GM18870 (cell line): ENCODE measurements at regions not wholly inside any gene's neighbourhood (a gene's known extent, or its start where the extent isn't known, plus 50 kb on each side); places are given as distances from the start of the nearest gene placed in this dataset.

ENCODE experiments used
- ATAC-seq: cut with Tn5 transposase; IDR thresholded peaks from one replicate; pipeline ENCODE4 v1.9.1; 2021; ENCODE audit warnings: moderate library complexity; ENCODE audit not compliant: unreplicated experiment

DNA sequence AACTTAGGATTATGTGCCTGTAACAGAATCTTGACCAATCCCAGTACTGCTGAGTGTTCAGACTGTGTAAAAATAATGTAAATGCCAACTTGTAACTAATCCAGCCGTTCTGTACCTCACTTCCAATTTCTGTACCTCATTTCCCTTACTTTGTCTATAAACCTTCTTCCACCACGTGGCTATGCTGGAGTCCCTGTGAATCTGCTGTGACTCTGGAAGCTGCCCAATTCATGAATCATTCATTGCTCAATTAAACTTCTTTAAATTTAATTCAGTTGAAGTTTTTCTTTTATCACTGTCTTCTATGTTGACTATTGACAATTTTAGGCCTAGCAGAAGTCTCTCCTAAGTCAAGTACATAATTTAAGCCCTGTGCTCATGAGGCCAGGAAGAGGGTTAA is 215.3 kb upstream of the RHOBTB1 start:
- ATAC-seq: no peak

DNA sequence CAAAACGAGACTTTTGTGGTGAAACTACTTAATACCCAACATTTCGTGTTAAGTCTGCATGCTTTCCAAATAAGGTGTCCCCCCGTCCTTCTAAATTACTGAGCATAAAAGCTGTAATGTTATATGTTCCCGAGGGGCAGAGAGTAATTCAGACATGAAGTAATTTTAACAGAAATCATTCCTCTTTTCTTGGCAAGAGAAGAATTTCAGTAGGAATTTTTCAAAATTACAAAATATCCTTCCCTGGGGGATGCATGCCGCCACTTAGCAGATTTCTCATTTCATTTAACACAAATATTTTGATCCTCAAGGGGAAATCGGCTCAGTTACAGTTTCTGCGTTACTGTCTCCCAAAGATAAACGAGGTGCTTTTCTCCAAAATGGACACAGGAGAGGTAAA is 213.2 kb upstream of the RHOBTB1 start:
- ATAC-seq: no peak

DNA sequence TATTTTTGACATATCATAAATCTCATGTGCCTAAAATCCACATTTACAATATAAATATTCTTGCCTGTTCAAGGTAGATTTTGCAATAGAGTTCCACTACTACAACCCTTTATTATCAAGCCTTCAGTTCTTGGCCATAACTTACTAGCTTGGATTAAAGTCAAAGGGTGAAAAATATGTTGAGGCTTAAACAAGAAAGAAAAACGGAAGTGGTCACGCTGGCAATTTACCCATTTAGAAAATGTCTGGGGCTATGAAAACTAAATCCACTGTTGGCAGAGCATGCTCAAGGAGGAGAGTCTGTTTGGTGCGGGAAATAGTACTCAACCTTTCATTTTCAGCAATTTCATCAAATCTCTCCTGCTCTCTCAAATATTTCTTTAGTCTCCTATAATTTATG is 209.8 kb upstream of the RHOBTB1 start:
- ATAC-seq: no peak

DNA sequence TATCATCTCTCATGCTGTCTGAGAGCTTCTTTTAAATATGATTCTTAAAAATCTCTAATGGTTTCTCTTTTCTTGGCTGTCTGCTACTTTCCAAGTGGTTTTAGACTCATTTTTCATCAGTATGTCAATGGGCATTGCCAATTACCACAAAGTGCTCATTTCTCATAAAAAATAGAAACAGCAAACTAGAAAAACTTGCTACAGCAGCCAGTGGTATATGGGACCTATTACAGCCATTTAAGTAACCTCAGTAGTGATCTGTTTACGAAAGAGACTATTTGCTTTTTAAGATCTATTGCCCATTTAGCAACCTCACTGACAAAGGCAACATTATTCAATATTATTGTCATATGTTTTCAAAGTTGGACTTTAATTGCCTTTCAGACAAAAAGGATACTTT is 207.1 kb upstream of the RHOBTB1 start:
- no peak for ATAC-seq

DNA sequence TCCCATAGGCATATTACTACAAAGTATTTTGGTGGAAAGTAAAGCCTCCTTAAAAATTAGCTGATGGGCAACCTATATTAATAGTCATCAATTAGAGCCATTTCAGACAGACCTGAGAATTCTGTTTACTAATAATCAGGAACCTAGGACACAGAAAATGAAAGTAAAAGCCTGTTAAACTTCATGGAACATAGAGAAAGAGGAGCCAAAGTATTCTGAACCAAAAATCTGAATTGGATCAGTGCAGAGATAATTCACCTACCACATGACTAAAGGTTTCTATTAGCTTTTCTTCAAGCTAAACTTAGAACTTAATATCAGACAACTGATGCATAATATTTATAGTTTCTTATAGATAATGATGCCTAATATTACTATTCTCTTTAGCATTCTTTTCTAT is 204.5 kb upstream of the RHOBTB1 start:
- ATAC-seq: no peak

DNA sequence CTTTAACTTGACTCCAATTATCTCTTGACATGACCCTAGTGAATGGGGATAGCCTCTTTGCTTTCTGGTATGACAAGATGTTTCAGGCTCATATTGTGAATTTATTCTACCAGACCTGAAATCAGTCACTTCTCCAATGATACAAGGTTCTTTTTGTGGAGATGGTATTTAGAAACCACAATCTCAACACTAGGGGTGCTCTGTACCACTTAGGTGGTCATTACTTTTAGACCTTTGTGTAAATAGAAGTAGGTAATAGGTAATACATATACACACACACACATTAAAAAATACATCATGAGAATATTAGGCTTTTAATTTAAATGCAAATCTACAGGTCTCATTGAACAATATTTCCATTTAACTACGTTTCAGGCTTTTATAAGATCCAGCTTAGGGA is 199.0 kb upstream of the RHOBTB1 start:
- ATAC-seq: no peak

DNA sequence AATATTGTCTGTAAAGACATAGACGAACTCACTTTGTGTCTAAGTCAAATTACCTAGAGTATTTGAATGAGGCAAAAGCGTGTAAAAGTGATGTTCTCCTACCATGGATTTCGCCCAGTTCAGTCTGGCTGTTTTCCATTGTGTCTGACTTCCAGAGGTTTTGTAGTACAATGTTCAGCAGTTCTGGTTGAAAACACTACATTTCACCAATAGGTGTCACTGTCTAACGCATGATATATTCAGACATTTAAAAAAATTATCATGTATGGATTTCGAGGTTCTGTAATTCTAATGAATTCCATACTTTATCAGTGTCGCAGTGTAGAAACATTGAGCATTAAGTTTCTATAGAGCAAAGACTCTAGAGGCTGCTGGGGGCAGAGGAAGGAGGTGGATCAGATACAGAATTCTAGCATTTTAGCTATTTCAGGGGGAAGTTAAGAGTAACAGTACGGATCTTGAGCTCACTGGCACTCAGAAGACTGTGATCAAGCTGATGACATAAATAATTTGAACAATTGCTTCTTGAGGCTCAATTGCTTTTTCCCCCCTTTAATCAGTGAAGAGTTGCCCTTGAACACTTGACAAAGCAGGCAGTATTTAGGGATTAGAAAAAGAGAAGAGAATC is 196.9 kb upstream of the RHOBTB1 start:
- no peak for ATAC-seq

DNA sequence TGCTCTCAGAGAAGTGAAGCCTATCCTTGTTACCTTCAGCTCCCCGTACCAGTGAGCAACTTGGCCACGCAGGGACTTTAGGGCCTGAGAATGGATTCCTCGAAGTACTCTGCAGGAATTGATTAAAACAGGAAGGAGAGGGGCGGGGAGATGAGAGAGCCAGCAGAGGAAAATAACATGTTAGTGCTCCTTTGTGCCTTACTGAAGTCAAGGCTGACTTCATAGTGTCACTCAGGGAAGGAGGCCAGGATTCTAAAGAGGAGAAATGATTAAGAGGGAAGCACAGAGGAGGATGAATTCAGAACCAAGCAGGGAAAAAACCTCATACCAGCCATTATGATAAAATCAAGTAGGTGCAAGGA is 195.6 kb upstream of the RHOBTB1 start:
- ATAC-seq: no peak

DNA sequence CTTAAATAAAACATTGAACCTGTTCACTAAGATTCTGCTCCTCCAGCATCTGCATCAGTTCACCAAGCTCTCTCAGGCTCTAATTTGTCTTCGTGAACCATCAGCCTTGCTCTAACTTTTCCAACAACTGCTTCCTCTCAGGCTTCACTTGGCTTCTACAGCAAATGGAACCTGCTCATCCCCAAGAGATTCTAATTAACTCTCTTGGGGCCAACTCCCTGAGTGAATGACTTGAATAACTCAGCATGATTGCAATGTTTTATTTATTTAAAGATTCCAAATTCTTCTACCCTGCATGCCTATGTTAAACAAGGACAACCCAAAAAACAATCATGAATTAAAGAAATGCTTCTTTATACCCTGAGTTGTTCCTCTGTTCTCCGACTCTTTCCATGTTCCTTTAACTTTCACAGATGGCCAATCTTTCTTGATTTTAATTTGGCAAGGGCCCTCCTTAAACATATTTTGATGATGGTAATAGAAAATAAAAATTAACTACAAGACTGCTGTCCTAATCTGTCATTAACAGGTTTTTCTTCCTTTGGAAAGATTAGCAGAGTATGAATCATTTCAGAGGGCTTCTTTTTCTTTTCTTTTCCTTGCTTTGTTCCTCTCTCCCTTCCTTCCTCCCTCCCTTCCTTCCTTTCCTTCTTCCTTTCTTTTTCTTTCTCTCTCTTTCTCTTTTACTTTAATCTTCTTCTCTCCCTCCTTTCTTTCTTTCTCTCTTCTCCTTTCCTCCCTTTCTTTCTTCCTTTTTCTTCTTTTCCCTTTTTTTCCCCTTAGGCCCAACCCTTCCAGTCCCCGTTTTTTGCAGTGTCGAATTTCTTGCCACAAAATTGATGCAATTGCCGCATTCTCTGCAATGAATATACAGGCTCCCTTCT is 195.0 kb upstream of the RHOBTB1 start:
- no peak for ATAC-seq

DNA sequence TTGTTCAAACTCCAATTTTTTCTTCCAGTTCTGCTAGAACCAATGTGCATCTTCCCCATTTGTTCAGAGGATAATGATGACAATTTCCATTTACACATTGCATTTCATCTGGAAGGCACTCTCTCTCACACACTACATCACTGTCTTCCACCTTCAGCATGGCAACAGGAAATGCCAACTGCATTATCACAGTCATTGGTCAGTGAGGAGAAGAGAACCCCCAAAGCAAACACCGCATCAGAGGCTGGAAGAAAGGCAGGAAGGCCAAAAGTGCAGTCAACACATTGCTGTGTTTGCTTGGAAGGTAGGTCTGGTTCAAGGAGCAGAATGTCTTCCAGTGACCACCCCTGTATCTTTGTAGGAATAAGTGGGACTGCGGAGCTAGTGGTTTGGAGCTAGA is 192.2 kb upstream of the RHOBTB1 start:
- no peak for ATAC-seq

DNA sequence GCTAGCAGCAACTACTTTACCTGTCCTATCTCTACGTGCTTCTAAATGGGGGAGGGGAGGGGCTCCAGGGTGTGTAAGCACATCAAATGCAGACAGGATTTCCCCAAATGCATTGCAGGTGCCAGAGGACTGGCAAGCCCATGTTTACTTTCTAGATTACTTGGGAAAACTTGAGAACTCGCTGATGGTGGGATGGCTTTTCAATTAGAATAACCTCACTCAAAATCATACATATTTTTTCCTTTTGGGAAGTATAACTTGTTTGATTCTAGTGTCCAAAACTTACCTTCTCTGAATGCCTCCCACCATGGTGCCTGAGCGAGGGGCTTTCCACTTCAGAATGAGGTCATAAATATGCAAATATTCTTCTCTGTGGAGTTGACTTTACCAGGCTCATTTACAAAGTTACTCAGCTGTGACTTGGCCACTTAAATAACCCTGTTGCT is 191.3 kb upstream of the RHOBTB1 start:
- ATAC-seq: peak; percentile 95

DNA sequence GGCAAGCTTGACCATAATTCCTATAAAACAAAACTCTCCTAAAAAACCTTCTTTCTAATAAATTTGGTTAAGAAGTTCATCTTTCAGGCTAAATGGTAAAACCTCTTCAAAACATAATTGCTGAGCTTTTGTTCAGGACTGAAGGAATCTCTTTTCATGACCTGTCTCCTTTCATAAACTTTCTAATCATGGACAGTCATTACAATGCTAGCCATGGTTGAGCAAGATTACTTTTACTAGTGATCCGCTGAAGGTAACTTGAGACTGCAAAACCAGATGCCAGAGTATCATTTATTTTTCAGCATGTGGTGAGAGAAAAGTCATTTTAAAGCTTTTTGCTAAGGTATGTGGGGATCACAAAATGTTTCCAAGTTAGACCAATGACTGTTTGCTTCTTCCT is 186.4 kb upstream of the RHOBTB1 start:
- ATAC-seq: no peak

DNA sequence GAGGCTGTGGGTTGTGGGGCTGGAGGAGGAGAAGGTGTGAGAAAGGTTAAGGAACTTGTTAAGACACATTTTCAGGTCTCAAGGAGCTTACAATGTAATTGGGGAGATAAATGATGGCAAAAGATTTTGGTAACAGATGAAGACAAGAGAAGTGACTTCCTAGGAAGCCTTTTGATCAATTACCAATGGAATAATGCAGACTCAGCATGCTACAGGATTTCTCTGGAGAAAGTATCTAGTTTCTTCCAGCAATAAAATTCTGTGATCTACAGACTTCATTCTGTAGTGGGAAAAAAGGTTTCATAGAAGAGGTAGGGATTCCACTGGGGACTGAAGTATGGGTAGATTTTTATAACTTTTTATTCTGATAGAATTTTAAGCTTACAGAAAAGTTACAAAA is 184.2 kb upstream of the RHOBTB1 start:
- ATAC-seq: no peak

DNA sequence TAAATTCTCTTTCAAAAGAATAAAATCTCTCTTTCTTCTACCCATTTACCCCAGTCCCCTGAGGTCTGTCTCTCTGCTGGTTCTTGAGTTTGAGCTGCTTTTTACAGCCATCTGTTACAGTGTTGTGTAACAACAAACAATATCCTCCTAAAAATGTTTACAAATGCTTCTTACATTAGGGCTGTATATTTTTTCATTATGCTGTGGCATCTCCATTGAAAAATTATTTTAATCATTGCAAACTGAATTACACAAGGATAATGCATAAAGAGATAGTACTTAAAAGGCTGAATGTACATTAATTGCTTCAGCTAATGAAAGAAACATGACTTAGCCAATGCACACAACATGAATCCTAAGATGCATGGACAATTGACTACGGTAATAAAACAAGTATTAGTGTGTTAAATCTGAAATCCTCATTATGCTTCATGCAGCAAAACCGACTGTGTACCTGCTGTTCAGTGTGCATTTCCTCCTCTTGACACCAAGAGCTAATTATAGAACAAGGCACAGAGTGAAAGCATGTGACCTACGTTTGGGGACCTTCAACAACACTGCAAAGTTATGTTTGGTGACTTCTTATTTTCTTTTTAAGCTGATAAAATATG is 181.7 kb upstream of the RHOBTB1 start:
- ATAC-seq: no peak

DNA sequence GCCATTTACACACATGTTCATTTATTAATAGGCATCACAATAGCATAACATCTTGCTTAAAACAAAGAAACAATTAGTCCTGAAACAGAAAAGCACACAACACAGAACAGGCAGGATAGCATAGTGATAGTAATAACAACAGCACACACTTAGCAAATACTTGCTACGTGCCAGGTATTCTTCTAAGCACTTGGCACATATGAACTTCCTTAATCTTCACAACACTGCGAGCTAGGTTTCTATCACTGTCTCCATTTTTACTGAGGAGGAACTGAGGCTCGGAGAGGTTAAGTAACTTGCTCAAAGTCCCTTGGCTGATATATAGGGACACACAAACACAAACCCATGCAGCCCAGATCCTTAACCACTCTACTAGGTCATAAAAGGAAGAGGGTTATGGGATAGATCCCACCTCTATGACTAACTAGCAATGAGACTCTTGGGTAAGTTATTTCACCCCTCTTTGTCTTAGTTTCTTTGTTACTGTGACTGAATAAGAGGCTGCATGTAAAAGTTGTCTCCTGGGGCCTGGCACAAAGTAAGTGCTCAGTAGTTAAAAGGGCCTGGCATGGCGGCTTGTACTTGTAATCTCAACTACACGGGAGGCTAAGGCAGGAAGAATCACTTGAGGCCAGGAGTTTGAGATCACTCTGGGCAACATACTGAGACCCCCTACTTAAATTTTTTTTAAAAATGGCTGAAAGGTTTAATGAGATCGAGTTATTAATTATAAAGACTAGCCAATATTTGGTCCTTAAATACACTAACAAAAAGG is 181.0 kb upstream of the RHOBTB1 start:
- no peak for ATAC-seq

DNA sequence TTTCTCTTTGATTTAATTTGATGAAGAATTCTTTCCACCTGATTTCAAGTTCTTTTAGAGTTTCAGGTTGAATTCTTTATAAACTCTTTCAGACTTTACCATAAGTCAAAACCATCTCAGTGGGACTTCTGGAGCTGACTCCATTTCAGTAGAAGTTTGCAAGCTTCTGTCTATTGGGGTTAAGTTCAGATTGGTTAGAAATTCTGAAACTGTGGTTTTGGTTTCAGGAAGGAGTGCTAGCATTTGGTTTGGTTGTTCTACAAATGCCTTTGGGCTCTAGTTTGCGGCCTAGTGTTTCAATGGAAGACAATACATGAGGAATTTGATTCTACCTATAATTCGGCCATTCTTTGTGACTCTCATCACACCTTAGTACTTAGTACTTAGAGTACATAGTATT is 176.8 kb upstream of the RHOBTB1 start:
- peak; percentile 86 for ATAC-seq

DNA sequence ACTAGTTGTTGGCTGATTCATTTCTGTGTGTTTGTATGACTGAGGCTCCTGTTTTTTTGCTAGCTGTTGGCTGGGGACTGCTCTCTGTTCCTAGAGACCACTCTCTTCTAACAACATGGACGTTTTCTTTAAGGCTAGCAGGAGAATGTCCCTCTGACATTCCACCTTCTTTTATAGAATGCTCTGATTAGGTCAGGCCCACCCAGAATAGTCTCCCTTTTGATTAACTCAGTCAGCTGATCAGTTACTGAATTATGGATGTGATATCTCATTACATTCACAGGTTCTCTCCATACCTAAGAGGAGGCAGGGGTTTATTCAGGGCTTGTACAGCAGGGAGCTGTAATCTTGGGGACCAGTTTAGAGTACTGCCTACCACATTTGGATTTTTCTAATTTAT is 175.6 kb upstream of the RHOBTB1 start:
- no peak for ATAC-seq

DNA sequence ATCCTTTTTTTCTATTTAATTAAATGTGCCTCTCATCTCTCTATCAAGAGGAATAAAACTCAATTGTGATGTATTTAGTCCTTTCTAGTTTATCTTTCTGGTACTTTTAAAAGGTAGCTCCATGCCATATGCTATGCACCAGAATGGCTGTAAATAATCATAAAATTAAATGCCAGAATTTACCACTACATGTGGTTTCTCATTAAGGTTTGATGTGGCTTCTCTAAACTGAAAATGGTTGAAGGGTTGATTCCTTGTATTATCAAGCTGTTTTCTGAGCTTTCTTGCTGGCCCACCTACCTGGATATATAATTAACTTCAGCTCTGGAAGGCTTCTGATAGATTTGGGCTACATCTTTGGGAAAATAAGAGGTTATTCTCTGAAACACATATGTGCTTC is 171.9 kb upstream of the RHOBTB1 start:
- no peak for ATAC-seq

DNA sequence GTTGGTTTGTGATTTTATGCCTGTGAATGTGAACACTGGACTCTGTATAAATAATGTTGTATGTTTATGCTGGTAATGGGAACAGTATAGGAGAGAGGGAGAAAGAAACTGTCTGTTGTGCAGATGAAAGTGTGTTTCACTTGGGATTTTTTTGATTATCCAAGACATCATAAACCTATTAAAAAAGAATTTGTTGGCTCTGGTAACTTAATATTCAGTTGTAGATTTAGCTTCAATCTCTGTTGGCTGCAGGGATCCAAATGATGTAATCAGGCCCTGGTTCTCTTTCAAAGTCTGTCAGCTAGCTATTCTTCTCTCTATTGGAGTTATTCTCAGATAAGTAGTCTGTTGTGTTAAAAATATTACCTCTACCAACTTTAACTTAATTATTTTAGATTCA is 168.8 kb upstream of the RHOBTB1 start:
- ATAC-seq: no peak

DNA sequence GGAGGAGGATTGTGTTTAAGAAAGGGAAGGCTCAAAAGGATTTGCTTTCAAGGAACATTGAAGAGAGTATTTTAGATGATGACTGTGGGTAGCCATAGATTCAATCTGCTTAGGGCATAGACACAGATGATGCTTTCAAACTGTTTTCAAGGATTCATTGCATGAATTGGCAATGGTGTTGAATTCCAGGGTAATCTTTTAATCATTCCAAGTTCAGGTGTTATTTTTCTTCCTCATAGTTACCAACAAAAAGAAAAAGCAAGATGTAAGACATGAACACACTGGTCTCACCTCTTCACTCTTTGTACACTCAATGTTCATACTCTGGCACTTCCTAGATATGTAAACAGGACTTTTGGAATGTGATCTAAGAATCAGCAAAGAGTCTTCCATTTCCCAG is 167.0 kb upstream of the RHOBTB1 start:
- ATAC-seq: no peak

DNA sequence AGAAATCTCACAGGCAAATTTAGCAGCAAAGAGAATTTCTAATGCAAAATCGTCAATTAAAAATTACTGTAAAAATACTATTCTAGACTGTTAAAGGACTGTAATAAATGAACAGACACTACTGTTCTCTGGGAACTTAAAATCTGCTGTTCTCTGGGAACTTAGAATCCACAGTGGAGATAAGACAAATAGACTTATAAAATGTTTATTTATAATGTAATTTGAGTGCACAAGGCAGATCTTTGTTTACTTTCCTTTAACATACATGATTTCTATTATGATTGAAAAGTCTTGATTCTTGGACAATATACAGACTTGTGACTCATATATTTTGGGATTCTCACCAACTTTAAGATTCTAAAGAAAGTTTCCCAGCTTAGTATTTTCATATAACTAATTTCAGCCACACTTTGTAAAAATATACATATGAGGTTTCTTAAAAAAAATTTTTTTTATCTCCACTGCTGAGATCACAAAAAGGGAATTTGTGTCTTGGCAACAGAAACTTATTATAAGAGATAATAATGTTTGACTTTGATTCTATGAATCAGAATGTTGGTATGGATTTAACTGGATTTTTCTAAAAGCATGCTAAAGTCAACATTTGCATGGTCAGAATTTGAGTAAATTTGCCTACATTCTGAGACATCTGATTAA is 166.3 kb upstream of the RHOBTB1 start:
- ATAC-seq: no peak
